Stimulated activated CD8-positive, alpha-beta memory T cell treated with anti-CD3 and anti-CD28 coated beads, Interleukin-12 subunit alpha, Interleukin-12 subunit beta, amount 100 ng/mL, for 24 hours (primary cell): ENCODE measurements at regions not wholly inside any gene's neighbourhood (a gene's known extent, or its start where the extent isn't known, plus 50 kb on each side); places are given as distances from the start of the nearest gene placed in this dataset.
"Not testable (repeated sequence)": the region's sequence is repeated elsewhere in the genome, so short reads cannot be mapped to it uniquely, and the experiment has no call there.

Source experiments
- DNase-seq: peaks from one replicate; pipeline ENCODE4 v3.0.0-alpha.2; 2020; ENCODE audit errors: extremely low read depth

- no peak for DNase-seq
Measured at GRCh38 chr6:9308284-9308683, 872.9 kb upstream of the SLC35B3 start.

GRCh38 chr6:9307786-9308185 is 872.4 kb upstream of the SLC35B3 start:
- DNase-seq: no peak

- DNase-seq: no peak
Measured at GRCh38 chr6:9307187-9307586, 871.8 kb upstream of the SLC35B3 start.

- DNase-seq: no peak
Measured at GRCh38 chr6:9295644-9296043, 860.3 kb upstream of the SLC35B3 start.

- no peak for DNase-seq
Measured at GRCh38 chr6:9292975-9293374, 857.6 kb upstream of the SLC35B3 start.

GRCh38 chr6:9290342-9290741 is 855.0 kb upstream of the SLC35B3 start:
- DNase-seq: not testable (repeated sequence)

- DNase-seq: no peak
Measured at GRCh38 chr6:9272671-9273070, 837.3 kb upstream of the SLC35B3 start.

- no peak for DNase-seq
Measured at GRCh38 chr6:9266741-9267140, 831.4 kb upstream of the SLC35B3 start.

GRCh38 chr6:9257215-9257614 is 821.9 kb upstream of the SLC35B3 start:
- DNase-seq: no peak

GRCh38 chr6:9254251-9254650 is 818.9 kb upstream of the SLC35B3 start:
- DNase-seq: no peak

GRCh38 chr6:9252799-9253198 is 817.5 kb upstream of the SLC35B3 start:
- DNase-seq: no peak

GRCh38 chr6:9250852-9251251 is 815.5 kb upstream of the SLC35B3 start:
- no peak for DNase-seq

- no peak for DNase-seq
Measured at GRCh38 chr6:9248133-9248532, 812.8 kb upstream of the SLC35B3 start.

- no peak for DNase-seq
Measured at GRCh38 chr6:9240861-9241260, 805.5 kb upstream of the SLC35B3 start.

- no peak for DNase-seq
Measured at GRCh38 chr6:9236443-9236842, 801.1 kb upstream of the SLC35B3 start.

- DNase-seq: no peak
Measured at GRCh38 chr6:9233686-9234085, 798.3 kb upstream of the SLC35B3 start.

GRCh38 chr6:9233226-9233625 is 797.9 kb upstream of the SLC35B3 start:
- no peak for DNase-seq

GRCh38 chr6:9225441-9225871 is 790.1 kb upstream of the SLC35B3 start:
- no peak for DNase-seq

- DNase-seq: no peak
Measured at GRCh38 chr6:9224539-9224938, 789.2 kb upstream of the SLC35B3 start.

GRCh38 chr6:9213717-9214116 is 778.4 kb upstream of the SLC35B3 start:
- not testable (repeated sequence) for DNase-seq

- no peak for DNase-seq
Measured at GRCh38 chr6:9208966-9209365, 773.6 kb upstream of the SLC35B3 start.

GRCh38 chr6:9205645-9206044 is 770.3 kb upstream of the SLC35B3 start:
- no peak for DNase-seq

- DNase-seq: no peak
Measured at GRCh38 chr6:9204171-9204570, 768.8 kb upstream of the SLC35B3 start.

GRCh38 chr6:9200712-9201111 is 765.4 kb upstream of the SLC35B3 start:
- DNase-seq: no peak

- DNase-seq: no peak
Measured at GRCh38 chr6:9197726-9198125, 762.4 kb upstream of the SLC35B3 start.
